ENCODE measurements at regions not wholly inside any gene's neighbourhood (a gene's known extent, or its start where the extent isn't known, plus 50 kb on each side); places are given as distances from the start of the nearest gene placed in this dataset.

DNA sequence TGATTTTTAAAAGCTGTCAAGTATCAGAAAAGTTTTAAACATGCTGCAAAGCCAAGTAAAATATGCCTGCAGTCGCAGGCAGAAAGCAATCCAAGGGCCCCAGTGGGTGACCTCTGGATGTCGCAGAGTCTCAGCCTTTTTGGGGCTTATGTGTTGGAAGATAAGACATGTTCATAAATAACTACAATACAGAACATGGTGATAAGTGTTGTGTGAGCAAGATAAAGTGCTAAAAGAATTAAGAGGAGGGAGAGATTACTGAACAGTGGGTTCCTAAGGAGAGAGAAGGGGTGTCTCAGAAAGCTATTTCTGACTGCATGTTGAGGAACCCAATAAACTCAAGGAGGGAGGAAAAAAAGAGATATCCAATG lies 78.9 kb upstream of the ADRB2 start:
- TF ChIP-seq, protein P1, sequence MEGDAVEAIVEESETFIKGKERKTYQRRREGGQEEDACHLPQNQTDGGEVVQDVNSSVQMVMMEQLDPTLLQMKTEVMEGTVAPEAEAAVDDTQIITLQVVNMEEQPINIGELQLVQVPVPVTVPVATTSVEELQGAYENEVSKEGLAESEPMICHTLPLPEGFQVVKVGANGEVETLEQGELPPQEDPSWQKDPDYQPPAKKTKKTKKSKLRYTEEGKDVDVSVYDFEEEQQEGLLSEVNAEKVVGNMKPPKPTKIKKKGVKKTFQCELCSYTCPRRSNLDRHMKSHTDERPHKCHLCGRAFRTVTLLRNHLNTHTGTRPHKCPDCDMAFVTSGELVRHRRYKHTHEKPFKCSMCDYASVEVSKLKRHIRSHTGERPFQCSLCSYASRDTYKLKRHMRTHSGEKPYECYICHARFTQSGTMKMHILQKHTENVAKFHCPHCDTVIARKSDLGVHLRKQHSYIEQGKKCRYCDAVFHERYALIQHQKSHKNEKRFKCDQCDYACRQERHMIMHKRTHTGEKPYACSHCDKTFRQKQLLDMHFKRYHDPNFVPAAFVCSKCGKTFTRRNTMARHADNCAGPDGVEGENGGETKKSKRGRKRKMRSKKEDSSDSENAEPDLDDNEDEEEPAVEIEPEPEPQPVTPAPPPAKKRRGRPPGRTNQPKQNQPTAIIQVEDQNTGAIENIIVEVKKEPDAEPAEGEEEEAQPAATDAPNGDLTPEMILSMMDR (conservative IDR thresholded peaks at IDR 0.05; ENCODE audit: low read depth, low read length) = no peak
- no peak for TF ChIP-seq POLR2A (IDR thresholded peaks at IDR 0.05; ENCODE audit: low read depth, low read length)
- no peak for TF ChIP-seq BHLHE40 (IDR thresholded peaks at IDR 0.05; ENCODE audit: low read depth, low read length)
- TF ChIP-seq RCOR1 (IDR thresholded peaks at IDR 0.05; ENCODE audit: insufficient replicate concordance, low read length) = no peak
- TF ChIP-seq RFX5 (IDR thresholded peaks at IDR 0.05; ENCODE audit: low read depth, low read length) = no peak
- no peak for TF ChIP-seq RAD21 (IDR thresholded peaks at IDR 0.05; ENCODE audit: low read length)
- TF ChIP-seq CHD1 (IDR thresholded peaks at IDR 0.05; ENCODE audit: low read depth, low read length) = no peak
- TF ChIP-seq CEBPB (IDR thresholded peaks at IDR 0.05; ENCODE audit: low read depth, low read length) = no peak
- no peak for TF ChIP-seq MAZ (IDR thresholded peaks at IDR 0.05; ENCODE audit: borderline replicate concordance, low read depth, low read length)
